ENCODE measurements at regions not wholly inside any gene's neighbourhood (a gene's known extent, or its start where the extent isn't known, plus 50 kb on each side); places are given as distances from the start of the nearest gene placed in this dataset.

DNA sequence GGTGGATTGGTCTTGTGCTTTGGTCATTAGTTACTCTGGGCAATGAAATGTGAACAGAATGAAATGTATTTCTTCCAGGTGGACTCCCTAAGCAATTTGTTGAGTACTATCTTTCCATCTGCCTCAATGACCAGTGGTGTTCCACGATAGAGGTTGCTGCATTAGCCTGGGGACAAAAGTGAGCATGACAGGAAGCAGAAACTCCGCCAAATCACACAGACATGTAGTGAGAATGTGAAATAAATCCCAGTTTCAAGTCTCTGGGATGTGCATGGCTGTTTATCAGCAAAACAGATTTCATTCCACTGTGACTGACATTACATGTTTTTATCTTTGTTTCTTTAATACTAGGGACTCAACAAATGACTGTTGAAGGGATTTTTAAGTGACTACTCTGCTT, 63.3 kb upstream of the DCBLD2 start:
- no peak for TF ChIP-seq EZH2 (IDR thresholded peaks at IDR 0.05; ENCODE audit: borderline replicate concordance, low read depth, low read length, poor library complexity, severe bottlenecking)
- TF ChIP-seq, protein P1, sequence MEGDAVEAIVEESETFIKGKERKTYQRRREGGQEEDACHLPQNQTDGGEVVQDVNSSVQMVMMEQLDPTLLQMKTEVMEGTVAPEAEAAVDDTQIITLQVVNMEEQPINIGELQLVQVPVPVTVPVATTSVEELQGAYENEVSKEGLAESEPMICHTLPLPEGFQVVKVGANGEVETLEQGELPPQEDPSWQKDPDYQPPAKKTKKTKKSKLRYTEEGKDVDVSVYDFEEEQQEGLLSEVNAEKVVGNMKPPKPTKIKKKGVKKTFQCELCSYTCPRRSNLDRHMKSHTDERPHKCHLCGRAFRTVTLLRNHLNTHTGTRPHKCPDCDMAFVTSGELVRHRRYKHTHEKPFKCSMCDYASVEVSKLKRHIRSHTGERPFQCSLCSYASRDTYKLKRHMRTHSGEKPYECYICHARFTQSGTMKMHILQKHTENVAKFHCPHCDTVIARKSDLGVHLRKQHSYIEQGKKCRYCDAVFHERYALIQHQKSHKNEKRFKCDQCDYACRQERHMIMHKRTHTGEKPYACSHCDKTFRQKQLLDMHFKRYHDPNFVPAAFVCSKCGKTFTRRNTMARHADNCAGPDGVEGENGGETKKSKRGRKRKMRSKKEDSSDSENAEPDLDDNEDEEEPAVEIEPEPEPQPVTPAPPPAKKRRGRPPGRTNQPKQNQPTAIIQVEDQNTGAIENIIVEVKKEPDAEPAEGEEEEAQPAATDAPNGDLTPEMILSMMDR (conservative IDR thresholded peaks at IDR 0.05; ENCODE audit: low read depth, low read length) = no peak
